Renal cortex interstitium (tissue), 11 donors: ENCODE measurements at regions not wholly inside any gene's neighbourhood (a gene's known extent, or its start where the extent isn't known, plus 50 kb on each side); places are given as distances from the start of the nearest gene placed in this dataset.

Experiments used
- DNase-seq, 11 donors: peaks; one replicate each; pipeline ENCODE4 v3.0.0-alpha.2; 2013; ENCODE audit warnings: low read depth in 9 of 11, low spot score in 4 of 11; ENCODE audit errors: extremely low read depth in 1 of 11

- no peak for DNase-seq
Measured at GRCh38 chr1:229812148-229812547, 186.1 kb downstream of the URB2 start.

GRCh38 chr1:229812693-229813092 is 186.6 kb downstream of the URB2 start:
- no peak for DNase-seq

- no peak for DNase-seq
Measured at GRCh38 chr1:229815076-229815475, 189.0 kb downstream of the URB2 start.

- no peak for DNase-seq
Measured at GRCh38 chr1:229815961-229816360, 189.9 kb downstream of the URB2 start.

- no peak for DNase-seq
Measured at GRCh38 chr1:229817936-229818335, 191.9 kb downstream of the URB2 start.

- no peak for DNase-seq
Measured at GRCh38 chr1:229819091-229819490, 193.0 kb downstream of the URB2 start.

GRCh38 chr1:229822026-229822425 is 196.0 kb downstream of the URB2 start:
- DNase-seq: no peak

GRCh38 chr1:229825042-229825441 is 199.0 kb downstream of the URB2 start:
- DNase-seq: no peak

- no peak for DNase-seq
Measured at GRCh38 chr1:229828461-229828860, 202.4 kb downstream of the URB2 start.

- no peak for DNase-seq
Measured at GRCh38 chr1:229832695-229833094, 206.6 kb downstream of the URB2 start.

- DNase-seq: no peak
Measured at GRCh38 chr1:229834230-229834629, 208.2 kb downstream of the URB2 start.

GRCh38 chr1:229835226-229835625 is 209.2 kb downstream of the URB2 start:
- DNase-seq: no peak

GRCh38 chr1:229836324-229836723 is 210.3 kb downstream of the URB2 start:
- DNase-seq: no peak

- DNase-seq: no peak
Measured at GRCh38 chr1:229838204-229838603, 212.2 kb downstream of the URB2 start.

GRCh38 chr1:229839800-229840199 is 213.8 kb downstream of the URB2 start:
- DNase-seq: no peak

- no peak for DNase-seq
Measured at GRCh38 chr1:229841230-229841629, 215.2 kb downstream of the URB2 start.

GRCh38 chr1:229842302-229843255 is 216.5 kb downstream of the URB2 start:
- DNase-seq: no peak

GRCh38 chr1:229843627-229844238 is 217.7 kb downstream of the URB2 start:
- DNase-seq: no peak

GRCh38 chr1:229844675-229845074 is 218.6 kb downstream of the URB2 start:
- no peak for DNase-seq

GRCh38 chr1:229845410-229846138 is 219.5 kb downstream of the URB2 start:
- no peak for DNase-seq
